ENCODE measurements at regions not wholly inside any gene's neighbourhood (a gene's known extent, or its start where the extent isn't known, plus 50 kb on each side); places are given as distances from the start of the nearest gene placed in this dataset.

GRCh38 chr2:192593561-192593960 lies 398.8 kb upstream of the TMEFF2 start:
- TF ChIP-seq MYC (IDR thresholded peaks at IDR 0.05; ENCODE audit: insufficient read depth, insufficient read length, insufficient replicate concordance, low read length, severe bottlenecking) (no peak), RFX5 (IDR thresholded peaks at IDR 0.05; ENCODE audit: low read depth, low read length) (no peak), CTCF (IDR thresholded peaks at IDR 0.05 in 2 of 3, conservative IDR thresholded peaks at IDR 0.05 in 1 of 3; ENCODE audit: control insufficient read depth in 2 of 3, extremely low read depth in 1 of 3, insufficient read depth in 1 of 3, low read depth in 3 of 3, low read length in 3 of 3) (no peak), EZH2 (IDR thresholded peaks at IDR 0.05; ENCODE audit: borderline replicate concordance, control insufficient read depth, low read depth, low read length) (no peak), CBFB (IDR thresholded peaks at IDR 0.05; ENCODE audit: low read depth) (no peak), CBX5 (IDR thresholded peaks at IDR 0.05; ENCODE audit: low read depth) (no peak), POLR2A (IDR thresholded peaks at IDR 0.05; ENCODE audit: low read depth, low read length) (no peak), ZSCAN29 (IDR thresholded peaks at IDR 0.05) (no peak), TCF7 (IDR thresholded peaks at IDR 0.05; ENCODE audit: borderline replicate concordance) (no peak), YY1 (IDR thresholded peaks at IDR 0.05; ENCODE audit: low read depth, low read length) (no peak), CBX3 (IDR thresholded peaks at IDR 0.05; ENCODE audit: borderline replicate concordance, low read depth) (no peak), ETV6 (conservative IDR thresholded peaks at IDR 0.05 in 1 of 2, IDR thresholded peaks at IDR 0.05 in 1 of 2; ENCODE audit: borderline replicate concordance in 1 of 2, low read depth in 1 of 2) (no peak), ZBED1 (IDR thresholded peaks at IDR 0.05; ENCODE audit: borderline replicate concordance) (no peak), RAD21 (IDR thresholded peaks at IDR 0.05; ENCODE audit: insufficient read depth, low read depth, low read length) (no peak)

Data from GM12878 (cell line).